Vagina (tissue), 2 donors: ENCODE measurements at regions not wholly inside any gene's neighbourhood (a gene's known extent, or its start where the extent isn't known, plus 50 kb on each side); places are given as distances from the start of the nearest gene placed in this dataset. TPM values are rescaled to one million over a fixed set of nuclear protein-coding genes. Genes with fewer than 3 reads are reported as not detected.
A peak's percentile ranks its signal among the peaks of the same experiment; 100 is the strongest.
"Not testable (repeated sequence)": the region's sequence is repeated elsewhere in the genome, so short reads cannot be mapped to it uniquely, and the experiment has no call there.

Experiments
- DNase-seq, 2 donors: peaks; one replicate each; pipeline ENCODE4 v3.0.0-alpha.2; 2017; ENCODE audit errors: extremely low spot score in 2 of 2
- H3K27ac ChIP-seq: fragments of 200-600 bp; sonication (generic); one replicate; pipeline ENCODE4 v1.5.1; 2019
- H3K27me3 ChIP-seq: fragments of 200-600 bp; sonication (generic); one replicate; pipeline ENCODE4 v1.5.1; 2019
- H3K36me3 ChIP-seq, 2 donors: fragments of 200-600 bp; sonication (generic); one replicate each; pipeline ENCODE4 v1.5.1; 2017 to 2019
- H3K4me1 ChIP-seq: fragments of 200-600 bp; sonication (generic); one replicate; pipeline ENCODE4 v1.5.1; 2019
- H3K4me3 ChIP-seq, 2 donors: fragments of 200-600 bp; sonication (generic); 1 replicate in 1 of 2; 2 replicates in 1 of 2; pipeline ENCODE4 v1.5.1; 2016 to 2019
- H3K9me3 ChIP-seq: fragments of 200-600 bp; sonication (generic); one replicate; pipeline ENCODE4 v1.5.1; 2019
- CTCF ChIP-seq, 3 experiments: fragments of 450-650 bp in 2 of 3; fragments of 200-600 bp in 1 of 3; sonication (generic) in 1 of 3; IDR thresholded peaks; one replicate each; pipeline ENCODE4 v1.5.1; 2017 to 2019; ENCODE audit warnings: antibody characterized with exemption in 3 of 3, mild to moderate bottlenecking in 2 of 3, moderate library complexity in 2 of 3
- POLR2A ChIP-seq, 2 donors: fragments of 450-650 bp; IDR thresholded peaks; one replicate each; pipeline ENCODE4 v1.6.1; 2017; ENCODE audit warnings: antibody characterized with exemption in 2 of 2, mild to moderate bottlenecking in 2 of 2, moderate library complexity in 2 of 2
- intact Hi-C: fragments of 100-400 bp; cut with DNase I; formaldehyde crosslinking; loops from one replicate; pipeline ENCODE4 v1.15.1; 2023
- small RNA-seq: library from RNA; depleted of rRNA; stranded (forward); fragments of <200 nt; gene quantifications from one replicate; pipeline ENCODE3, GENCODE V24; 2016

GRCh38 chrX:12080265-12080664, 58.0 kb upstream of the FRMPD4 start:
- Histone ChIP-seq H3K4me1 (no peaks in the 10 kb centered on the region), H3K4me3 (no peak overlapping the region), H3K9me3 (no peaks in the 10 kb centered on the region), H3K36me3 (no peaks in the 10 kb centered on the region), H3K27ac (no peak overlapping the region), H3K27me3 (no peaks in the 10 kb centered on the region)
- intact Hi-C loops: no loop called here
- TF ChIP-seq POLR2A (IDR thresholded peaks at IDR 0.05) (no peak), CTCF (IDR thresholded peaks at IDR 0.05) (peak in 1 of 3 experiments; percentile 9)
- no peak for DNase-seq

- H3K27ac ChIP-seq, H3K27me3 ChIP-seq, H3K4me1 ChIP-seq, H3K4me3 ChIP-seq, H3K9me3 ChIP-seq, DNase-seq, intact Hi-C loops, H3K36me3 ChIP-seq: not testable (repeated sequence)
Observed at GRCh38 chrX:12082959-12083358, 55.3 kb upstream of the FRMPD4 start.

Small RNA genes lying in the stretch of these regions (small RNA-seq; reads per million reads assigned to genes)
- not detected for gene RF00019
